Ammon's horn (tissue), 1 donor: ENCODE measurements at regions not wholly inside any gene's neighbourhood (a gene's known extent, or its start where the extent isn't known, plus 50 kb on each side); places are given as distances from the start of the nearest gene placed in this dataset.

Experiments
- DNase-seq: peaks from one replicate; pipeline ENCODE4 v3.0.0-alpha.2; 2016; ENCODE audit warnings: low spot score

GRCh38 chrX:147832707-147833348 lies 78.9 kb upstream of the FMR1 start:
- DNase-seq: no peak

DNA sequence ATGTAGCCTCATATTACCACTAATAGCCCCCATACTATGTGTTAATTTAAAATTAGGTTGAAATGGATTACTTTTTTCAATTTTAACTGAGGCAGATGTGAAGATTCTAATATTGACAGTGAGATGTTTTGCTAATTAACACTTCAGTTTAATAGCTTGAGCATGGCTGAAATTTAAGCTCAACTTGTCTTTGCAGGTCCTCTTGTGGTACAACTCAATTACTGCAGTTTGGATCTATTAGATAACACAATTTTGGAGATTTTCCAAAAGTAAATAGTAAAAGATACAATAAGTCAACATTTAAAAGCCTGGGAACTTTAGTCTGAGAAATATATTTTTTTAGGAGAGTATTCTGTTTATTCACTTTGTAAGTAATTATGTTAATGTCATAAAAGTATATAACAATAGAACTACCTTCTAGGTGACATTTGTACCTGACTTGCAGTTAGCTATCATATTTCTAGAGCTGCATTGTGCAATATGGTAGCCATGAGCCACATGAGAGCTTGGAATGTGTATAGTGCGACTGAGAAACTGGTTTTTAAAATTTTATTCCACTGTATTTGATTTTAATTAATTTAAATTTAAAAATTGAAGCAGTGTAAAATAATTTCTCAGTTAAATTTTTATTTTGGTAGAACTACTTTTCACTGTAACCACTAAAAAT lies 73.1 kb upstream of the FMR1 start:
- DNase-seq: peak; percentile 1

DNA sequence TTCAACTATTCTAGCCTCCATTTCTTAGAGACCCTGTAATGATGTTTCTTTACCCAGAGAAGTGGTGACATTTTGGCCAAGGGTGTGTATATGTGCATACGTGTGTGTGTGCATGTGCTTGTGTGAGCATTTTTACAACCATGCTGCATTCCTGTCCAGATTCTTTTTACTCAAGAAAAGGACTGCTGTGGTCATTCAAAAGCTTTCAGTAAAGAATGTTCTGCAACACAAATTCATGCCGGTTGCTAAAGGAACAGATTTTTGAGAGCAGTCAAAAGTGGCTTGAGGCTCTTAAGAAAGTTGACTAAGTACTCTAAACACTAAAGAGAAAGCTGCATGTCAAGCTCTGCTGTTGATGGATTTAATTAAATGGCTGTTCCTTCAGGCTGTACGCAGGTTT lies 65.0 kb upstream of the FMR1 start:
- no peak for DNase-seq

- no peak for DNase-seq
These were observed 63.7 kb upstream of the FMR1 start for GRCh38 chrX:147847999-147848398.

- no peak for DNase-seq
These were observed 62.9 kb upstream of the FMR1 start for GRCh38 chrX:147848543-147849443.

GRCh38 chrX:147850875-147851274 lies 60.8 kb upstream of the FMR1 start:
- DNase-seq: no peak

GRCh38 chrX:147853701-147854100 lies 58.0 kb upstream of the FMR1 start:
- DNase-seq: no peak

- no peak for DNase-seq
These were observed 52.1 kb upstream of the FMR1 start for GRCh38 chrX:147859666-147860065.
